B cell (primary cell): ENCODE measurements at regions not wholly inside any gene's neighbourhood (a gene's known extent, or its start where the extent isn't known, plus 50 kb on each side); places are given as distances from the start of the nearest gene placed in this dataset.

Experiments used
- ATAC-seq: fragments of 200-7000 bp; cut with Tn5 transposase; one replicate; pipeline ENCODE4 v1.10.0; 2021; ENCODE audit warnings: low read depth, mild to moderate bottlenecking, moderate number of reproducible peaks, moderate library complexity
- CTCF ChIA-PET: fragments of 350-600 bp; sonication (Branson Sonifier 250); formaldehyde crosslinking; loops from one replicate; lab custom pipeline; 2021; ENCODE audit warnings: antibody characterized with exemption, inconsistent platforms; lab: Charles Lee
- POLR2A ChIA-PET: fragments of 350-600 bp; sonication (Branson Sonifier 250); formaldehyde crosslinking; loops from one replicate; lab custom pipeline; 2021; ENCODE audit warnings: antibody characterized with exemption; lab: Charles Lee
- DNase-seq: peaks from one replicate; pipeline ENCODE4 v3.0.0; 2013
- H2AFZ ChIP-seq: 2 replicates; pipeline ENCODE4 v1.6.1; 2012; ENCODE audit warnings: mild to moderate bottlenecking, low read depth, low read length; ENCODE audit not compliant: insufficient read depth, poor library complexity, severe bottlenecking
- H3K27ac ChIP-seq, 2 donors: 1 replicate in 1 of 2; 2 replicates in 1 of 2; pipeline ENCODE4 v1.5.1; 2012 to 2013; ENCODE audit warnings: low read length in 2 of 2, mild to moderate bottlenecking in 2 of 2, moderate library complexity in 1 of 2
- H3K27me3 ChIP-seq, 4 experiments: fragments of 200-600 bp in 1 of 4; sonication (generic) in 1 of 4; replicated peaks in 1 of 4; 1 replicate in 2 of 4; 2 replicates in 2 of 4; pipeline versions ENCODE4 v1.6.1 to v1.7.0; 2013 to 2016; ENCODE audit warnings: low read length in 3 of 4, mild to moderate bottlenecking in 2 of 4, mixed read lengths in 1 of 4, moderate library complexity in 1 of 4; ENCODE audit not compliant: insufficient read depth in 4 of 4, control insufficient read depth in 3 of 4; ENCODE audit errors: control extremely low read depth in 1 of 4
- H3K36me3 ChIP-seq, 2 experiments: replicated peaks in 1 of 2; 1 replicate in 1 of 2; 2 replicates in 1 of 2; pipeline versions ENCODE4 v1.6.1 to v1.7.1; 2013; ENCODE audit warnings: low read length in 1 of 2; ENCODE audit not compliant: insufficient read depth in 2 of 2, control insufficient read depth in 1 of 2; ENCODE audit errors: control extremely low read depth in 1 of 2, extremely low read depth in 1 of 2
- H3K4me1 ChIP-seq, 2 donors: fragments of 200-600 bp in 1 of 2; sonication (generic) in 1 of 2; 1 replicate in 1 of 2; 2 replicates in 1 of 2; pipeline versions ENCODE4 v1.5.1 to v1.6.1; 2013 to 2017; ENCODE audit warnings: low read length in 2 of 2; ENCODE audit not compliant: control insufficient read depth in 2 of 2, insufficient read depth in 2 of 2
- H3K4me2 ChIP-seq: replicated peaks from 2 replicates; pipeline ENCODE3; 2012; ENCODE audit warnings: mild to moderate bottlenecking, low read depth, low read length; ENCODE audit not compliant: poor library complexity, severe bottlenecking
- H3K4me3 ChIP-seq, 5 experiments: fragments of 200-600 bp in 1 of 5; sonication (generic) in 1 of 5; 1 replicate in 3 of 5; 2 replicates in 2 of 5; pipeline versions ENCODE4 v1.5.1 to v1.7.0; 2011 to 2016; ENCODE audit warnings: low read length in 4 of 5, mild to moderate bottlenecking in 4 of 5, low read depth in 2 of 5, control low read depth in 1 of 5, moderate library complexity in 1 of 5; ENCODE audit not compliant: insufficient read depth in 1 of 5; ENCODE audit errors: control extremely low read depth in 1 of 5, extremely low read depth in 1 of 5
- H3K79me2 ChIP-seq: fragments of 200-600 bp; sonication (generic); one replicate; pipeline ENCODE4 v1.6.0; 2016; ENCODE audit warnings: low read length; ENCODE audit not compliant: control insufficient read depth, insufficient read depth
- H3K9ac ChIP-seq: fragments of 200-600 bp; sonication (generic); 2 replicates; pipeline ENCODE4 v1.6.1; 2017; ENCODE audit warnings: mild to moderate bottlenecking, low read length, moderate library complexity
- H3K9me3 ChIP-seq, 3 donors: one replicate each; pipeline versions ENCODE4 v1.6.1 to v1.7.1; 2013; ENCODE audit warnings: low read length in 2 of 3; ENCODE audit not compliant: control insufficient read depth in 2 of 3, insufficient read depth in 1 of 3; ENCODE audit errors: control extremely low read depth in 1 of 3
- H4K20me1 ChIP-seq: 2 replicates; pipeline ENCODE4 v1.6.0; 2012; ENCODE audit warnings: mild to moderate bottlenecking, low read length; ENCODE audit not compliant: insufficient read depth, control insufficient read depth, poor library complexity, severe bottlenecking
- H3K27ac Mint-ChIP-seq: one replicate; pipeline ENCODE4 v1.8.0; 2021; ENCODE audit warnings: mixed read lengths
- H3K27me3 Mint-ChIP-seq: one replicate; pipeline ENCODE4 v1.8.0; 2021; ENCODE audit warnings: mixed read lengths
- H3K4me1 Mint-ChIP-seq: one replicate; pipeline ENCODE4 v1.8.0; 2021; ENCODE audit warnings: mixed read lengths
- H3K4me3 Mint-ChIP-seq: one replicate; pipeline ENCODE4 v1.8.0; 2021; ENCODE audit warnings: mixed read lengths
- H3K9me3 Mint-ChIP-seq: one replicate; pipeline ENCODE4 v1.8.0; 2022; ENCODE audit warnings: mixed read lengths; ENCODE audit not compliant: insufficient read depth
- EZH2 ChIP-seq: IDR thresholded peaks from 2 replicates; pipeline ENCODE4 v1.6.1; 2012; ENCODE audit warnings: borderline replicate concordance, low read depth, mild to moderate bottlenecking, moderate library complexity, low read length; ENCODE audit not compliant: insufficient read depth, poor library complexity, severe bottlenecking
- WGBS: methylation state at CpG from one replicate; pipeline ENCODE4 v1.1.5; 2013; ENCODE audit warnings: missing lambda C conversion rate; ENCODE audit not compliant: insufficient coverage; 5-methylcytosine and 5-hydroxymethylcytosine counted together
- intact Hi-C: fragments of 100-400 bp; cut with micrococcal nuclease; formaldehyde crosslinking; loops from one replicate; pipeline ENCODE4 v1.10.0; 2022
- TF ChIP-seq, protein P1 (sequence below): fragments of 200-600 bp; IDR thresholded peaks from one replicate; pipeline ENCODE4 v1.8.0; 2022; ENCODE audit warnings: antibody characterized with exemption, mild to moderate bottlenecking

DNA sequence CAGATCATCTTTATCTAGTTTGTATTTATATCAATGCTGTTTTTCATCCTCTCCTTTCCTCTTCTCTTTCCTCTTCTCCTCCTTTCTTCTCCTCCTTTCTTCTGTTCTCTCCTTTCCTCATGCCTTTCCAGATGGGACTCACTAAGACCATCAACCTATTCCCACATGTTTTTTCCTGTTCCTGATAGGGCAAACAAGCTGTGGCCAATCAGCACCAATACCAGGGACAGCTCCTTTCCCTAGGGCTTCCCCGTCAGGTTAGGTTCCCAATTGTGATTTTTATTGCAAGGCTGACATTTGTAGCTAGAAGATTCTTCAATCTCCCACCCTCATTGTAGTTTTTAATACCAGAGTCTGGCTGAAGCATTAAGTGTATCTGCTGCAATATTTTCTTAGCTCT is 76.3 kb upstream of the COL8A1 start:
- no peak for TF ChIP-seq EZH2
- TF ChIP-seq, protein P1, sequence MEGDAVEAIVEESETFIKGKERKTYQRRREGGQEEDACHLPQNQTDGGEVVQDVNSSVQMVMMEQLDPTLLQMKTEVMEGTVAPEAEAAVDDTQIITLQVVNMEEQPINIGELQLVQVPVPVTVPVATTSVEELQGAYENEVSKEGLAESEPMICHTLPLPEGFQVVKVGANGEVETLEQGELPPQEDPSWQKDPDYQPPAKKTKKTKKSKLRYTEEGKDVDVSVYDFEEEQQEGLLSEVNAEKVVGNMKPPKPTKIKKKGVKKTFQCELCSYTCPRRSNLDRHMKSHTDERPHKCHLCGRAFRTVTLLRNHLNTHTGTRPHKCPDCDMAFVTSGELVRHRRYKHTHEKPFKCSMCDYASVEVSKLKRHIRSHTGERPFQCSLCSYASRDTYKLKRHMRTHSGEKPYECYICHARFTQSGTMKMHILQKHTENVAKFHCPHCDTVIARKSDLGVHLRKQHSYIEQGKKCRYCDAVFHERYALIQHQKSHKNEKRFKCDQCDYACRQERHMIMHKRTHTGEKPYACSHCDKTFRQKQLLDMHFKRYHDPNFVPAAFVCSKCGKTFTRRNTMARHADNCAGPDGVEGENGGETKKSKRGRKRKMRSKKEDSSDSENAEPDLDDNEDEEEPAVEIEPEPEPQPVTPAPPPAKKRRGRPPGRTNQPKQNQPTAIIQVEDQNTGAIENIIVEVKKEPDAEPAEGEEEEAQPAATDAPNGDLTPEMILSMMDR: no peak
- Histone ChIP-seq H2AFZ (no peak overlapping the region), H3K27me3 (no peaks in the 10 kb centered on the region), H3K36me3 (no peaks in the 10 kb centered on the region), H3K9me3 (no peaks in the 10 kb centered on the region), H3K79me2 (no peaks in the 10 kb centered on the region), H3K4me3 (no peak overlapping the region), H3K27ac (no peak overlapping the region), H3K4me1 (no peaks in the 10 kb centered on the region), H3K4me2 (no peak overlapping the region), H4K20me1 (no peaks in the 10 kb centered on the region), H3K9ac (no peak overlapping the region)
- POLR2A ChIA-PET: no interaction called here
- CTCF ChIA-PET: no interaction called here
- DNase-seq (no peak), ATAC-seq (no peak)
- no CpG with 5 or more reads among the region's 1 CpG for WGBS
- H3K4me3 Mint-ChIP-seq: no peak overlapping the region
- no peaks in the 10 kb centered on the region for H3K4me1 Mint-ChIP-seq
- intact Hi-C loops: no loop called here
- no peaks in the 10 kb centered on the region for H3K27me3 Mint-ChIP-seq
- H3K27ac Mint-ChIP-seq: no peak overlapping the region
- H3K9me3 Mint-ChIP-seq: peaks cover 3% of the 10 kb centered on the region

DNA sequence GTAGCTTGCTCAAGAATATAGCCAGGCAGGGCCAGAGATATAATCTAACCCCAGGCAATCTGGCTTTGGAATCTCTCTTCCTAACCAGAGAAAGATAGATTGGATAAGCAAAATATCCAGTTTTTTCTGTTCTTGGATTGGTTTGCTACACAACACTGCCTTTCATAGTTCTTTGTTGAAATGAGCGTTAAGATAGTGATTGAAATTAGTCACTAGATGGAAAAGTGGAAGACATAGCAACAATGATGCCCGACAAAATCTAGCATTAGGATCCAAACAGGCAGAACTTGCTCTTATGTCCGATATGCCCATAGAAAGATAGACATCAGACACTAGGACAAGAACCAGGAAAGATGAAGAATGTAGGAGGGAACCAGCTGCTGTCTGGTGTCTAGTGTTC is 77.3 kb upstream of the COL8A1 start:
- Histone ChIP-seq H3K79me2 (no peaks in the 10 kb centered on the region), H3K4me2 (no peak overlapping the region), H3K36me3 (no peaks in the 10 kb centered on the region), H3K4me1 (no peaks in the 10 kb centered on the region), H3K4me3 (no peak overlapping the region), H3K27me3 (no peaks in the 10 kb centered on the region), H3K9me3 (peaks cover 0 to 3% (median 0%) of the 10 kb centered on the region in 3 donors), H3K9ac (no peak overlapping the region), H2AFZ (no peak overlapping the region), H4K20me1 (no peaks in the 10 kb centered on the region), H3K27ac (no peak overlapping the region)
- Mint-ChIP-seq H3K4me3 (no peak overlapping the region), H3K27me3 (no peaks in the 10 kb centered on the region), H3K4me1 (no peaks in the 10 kb centered on the region), H3K9me3 (no peaks in the 10 kb centered on the region), H3K27ac (no peak overlapping the region)
- ChIA-PET CTCF (no interaction called here), POLR2A (no interaction called here)
- intact Hi-C loops: no loop called here
- DNase-seq (no peak), ATAC-seq (no peak)
- TF ChIP-seq EZH2: no peak
- TF ChIP-seq, protein P1: no peak
- 92% methylated on average over 2 of the region's 3 CpGs for WGBS
